ENCODE measurements at regions not wholly inside any gene's neighbourhood (a gene's known extent, or its start where the extent isn't known, plus 50 kb on each side); places are given as distances from the start of the nearest gene placed in this dataset.

DNA sequence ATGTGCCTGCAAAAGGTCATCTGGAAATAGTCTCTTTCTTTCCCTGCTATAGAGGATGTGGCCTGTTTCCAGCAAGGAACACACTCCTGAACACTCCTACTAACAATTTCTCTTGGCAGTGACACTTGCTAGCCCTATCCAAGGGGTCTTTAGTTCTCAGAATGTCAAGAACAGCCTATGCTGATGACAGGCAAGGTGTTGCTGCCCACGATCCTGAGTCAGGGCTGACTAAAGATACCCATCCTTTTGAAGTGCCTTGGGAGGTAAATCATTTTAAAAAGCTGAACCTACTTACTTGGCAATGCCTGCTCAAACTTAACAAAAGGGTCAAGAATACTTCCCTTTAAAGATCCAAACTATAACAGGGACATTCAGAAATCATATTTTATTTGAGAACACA lies 1146.4 kb downstream of the VRK1 start:
- no peak overlapping the region for H3K27ac ChIP-seq (replicated peaks in 1 of 4)
- TF ChIP-seq POLR2A (IDR thresholded peaks at IDR 0.05; ENCODE audit: low read depth) (no peak), EP300 (IDR thresholded peaks at IDR 0.05) (no peak), CTCF (IDR thresholded peaks at IDR 0.05) (no peak), POLR2AphosphoS5 (IDR thresholded peaks at IDR 0.05) (no peak)
- DNase-seq (ENCODE audit: extremely low spot score), result no peak
- no peaks in the 10 kb centered on the region for H3K27me3 ChIP-seq
- intact Hi-C loops (cut with DNase I), result no loop called here
- no peak overlapping the region for H3K4me3 ChIP-seq
- H3K4me1 ChIP-seq, result no peaks in the 10 kb centered on the region
- 63% methylated on average over 1 of the region's 1 CpG for WGBS
- H3K9me3 ChIP-seq, result no peaks in the 10 kb centered on the region
- H3K36me3 ChIP-seq, result no peaks in the 10 kb centered on the region

DNA sequence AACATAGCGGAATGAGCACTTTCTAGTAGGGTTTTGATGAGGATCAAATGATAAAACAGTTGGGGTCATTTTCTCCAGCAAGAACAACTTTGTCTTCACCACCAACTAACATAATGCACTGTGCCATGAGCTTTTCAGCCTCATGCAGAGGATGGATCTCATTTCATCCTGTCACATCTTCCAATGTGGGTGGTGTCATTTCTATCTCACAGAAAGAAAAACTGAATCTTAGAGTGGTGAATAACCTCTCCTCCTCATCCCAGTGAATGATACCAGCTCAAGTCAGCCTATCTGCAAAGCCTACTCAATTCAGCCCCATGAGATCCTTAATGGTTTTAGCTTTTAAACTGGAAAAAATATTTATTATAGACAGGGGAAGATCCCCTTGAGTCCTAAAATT lies 1147.2 kb downstream of the VRK1 start:
- 86% methylated on average over 1 of the region's 1 CpG for WGBS
- no peak for DNase-seq (ENCODE audit: extremely low spot score)
- H3K27me3 ChIP-seq, result no peaks in the 10 kb centered on the region
- H3K4me3 ChIP-seq, result no peak overlapping the region
- no peaks in the 10 kb centered on the region for H3K4me1 ChIP-seq
- no peaks in the 10 kb centered on the region for H3K9me3 ChIP-seq
- no peak overlapping the region for H3K27ac ChIP-seq (replicated peaks in 1 of 4)
- no peaks in the 10 kb centered on the region for H3K36me3 ChIP-seq
- no peak for TF ChIP-seq EP300 (IDR thresholded peaks at IDR 0.05)
- no peak for TF ChIP-seq POLR2A (IDR thresholded peaks at IDR 0.05; ENCODE audit: low read depth)
- no peak for TF ChIP-seq POLR2AphosphoS5 (IDR thresholded peaks at IDR 0.05)
- no peak for TF ChIP-seq CTCF (IDR thresholded peaks at IDR 0.05)
- intact Hi-C loops (cut with DNase I), result no loop called here

- Histone ChIP-seq H3K4me1 (no peaks in the 10 kb centered on the region), H3K9me3 (no peaks in the 10 kb centered on the region), H3K4me3 (no peak overlapping the region), H3K27ac (replicated peaks in 1 of 4) (no peak overlapping the region), H3K36me3 (no peaks in the 10 kb centered on the region), H3K27me3 (no peaks in the 10 kb centered on the region)
- intact Hi-C loops (cut with DNase I), result no loop called here
- TF ChIP-seq EP300 (IDR thresholded peaks at IDR 0.05) (no peak), CTCF (IDR thresholded peaks at IDR 0.05) (no peak), POLR2A (IDR thresholded peaks at IDR 0.05; ENCODE audit: low read depth) (no peak), POLR2AphosphoS5 (IDR thresholded peaks at IDR 0.05) (no peak)
- DNase-seq (ENCODE audit: extremely low spot score), result no peak
Observed at GRCh38 chr14:97945631-97946030, 1148.4 kb downstream of the VRK1 start.

DNA sequence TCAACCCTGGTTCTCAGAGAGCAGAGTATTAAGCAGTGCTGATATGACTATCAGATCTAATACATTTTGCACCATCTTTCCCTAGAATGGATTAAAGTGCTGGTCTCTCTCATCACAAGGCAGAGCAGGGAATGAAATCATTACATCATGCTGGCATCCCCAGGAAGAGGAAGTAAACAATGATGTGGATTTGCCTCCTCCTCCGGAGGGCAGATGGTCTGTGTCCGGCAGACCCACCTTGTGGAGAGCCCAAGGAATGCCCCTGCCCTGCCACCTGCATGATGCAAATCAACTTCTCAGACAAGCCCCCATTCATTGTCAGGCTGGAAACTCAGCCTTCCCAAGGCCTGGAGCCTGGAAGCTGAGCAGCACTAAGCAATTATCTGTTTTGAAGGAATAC lies 1149.1 kb downstream of the VRK1 start:
- no CpG with 5 or more reads among the region's 2 CpGs for WGBS
- DNase-seq (ENCODE audit: extremely low spot score), result no peak
- no peaks in the 10 kb centered on the region for H3K9me3 ChIP-seq
- H3K4me3 ChIP-seq, result no peak overlapping the region
- no peaks in the 10 kb centered on the region for H3K36me3 ChIP-seq
- H3K27ac ChIP-seq (replicated peaks in 1 of 4), result no peak overlapping the region
- no peaks in the 10 kb centered on the region for H3K27me3 ChIP-seq
- intact Hi-C loops (cut with DNase I), result no loop called here
- TF ChIP-seq POLR2AphosphoS5 (IDR thresholded peaks at IDR 0.05) (no peak), CTCF (IDR thresholded peaks at IDR 0.05) (no peak), POLR2A (IDR thresholded peaks at IDR 0.05; ENCODE audit: low read depth) (no peak), EP300 (IDR thresholded peaks at IDR 0.05) (no peak)
- H3K4me1 ChIP-seq, result no peaks in the 10 kb centered on the region

- Histone ChIP-seq H3K4me3 (no peak overlapping the region), H3K36me3 (no peaks in the 10 kb centered on the region), H3K27me3 (no peaks in the 10 kb centered on the region), H3K9me3 (no peaks in the 10 kb centered on the region), H3K27ac (replicated peaks in 1 of 4) (no peak overlapping the region), H3K4me1 (no peaks in the 10 kb centered on the region)
- no peak for TF ChIP-seq EP300 (IDR thresholded peaks at IDR 0.05)
- TF ChIP-seq CTCF (IDR thresholded peaks at IDR 0.05), result no peak
- no peak for TF ChIP-seq POLR2AphosphoS5 (IDR thresholded peaks at IDR 0.05)
- no peak for TF ChIP-seq POLR2A (IDR thresholded peaks at IDR 0.05; ENCODE audit: low read depth)
- WGBS, result 82% methylated on average over 9 of the region's 9 CpGs
- intact Hi-C loops (cut with DNase I), result no loop called here
- no peak for DNase-seq (ENCODE audit: extremely low spot score)
Observed at GRCh38 chr14:97946641-97947040, 1149.5 kb downstream of the VRK1 start.
